ENCODE measurements at regions not wholly inside any gene's neighbourhood (a gene's known extent, or its start where the extent isn't known, plus 50 kb on each side); places are given as distances from the start of the nearest gene placed in this dataset.
"Not testable (repeated sequence)": the region's sequence is repeated elsewhere in the genome, so short reads cannot be mapped to it uniquely, and the experiment has no call there.

- DNase-seq = no peak
Measured at GRCh38 chr1:199585392-199585791, 442.1 kb upstream of the NR5A2 start.

DNA sequence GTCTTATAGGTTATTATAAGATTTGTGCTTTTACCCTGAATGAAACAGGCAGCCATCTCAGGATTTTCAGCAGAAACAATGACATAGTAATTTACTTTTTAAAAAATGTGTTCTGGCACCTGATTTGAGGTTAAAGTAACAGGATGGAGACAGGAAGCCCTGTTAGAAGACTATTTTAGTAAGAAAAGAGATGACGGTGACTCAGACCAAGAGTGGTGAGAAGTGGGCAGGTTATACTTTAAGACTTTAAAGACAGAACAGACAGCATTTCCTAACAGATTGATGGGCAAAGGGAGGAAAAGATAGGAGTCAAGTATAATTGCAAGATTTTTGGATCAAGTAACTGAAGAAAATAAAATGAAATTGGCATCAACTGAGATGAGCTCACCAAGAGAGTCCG, 436.8 kb upstream of the NR5A2 start:
- no peak for DNase-seq

DNA sequence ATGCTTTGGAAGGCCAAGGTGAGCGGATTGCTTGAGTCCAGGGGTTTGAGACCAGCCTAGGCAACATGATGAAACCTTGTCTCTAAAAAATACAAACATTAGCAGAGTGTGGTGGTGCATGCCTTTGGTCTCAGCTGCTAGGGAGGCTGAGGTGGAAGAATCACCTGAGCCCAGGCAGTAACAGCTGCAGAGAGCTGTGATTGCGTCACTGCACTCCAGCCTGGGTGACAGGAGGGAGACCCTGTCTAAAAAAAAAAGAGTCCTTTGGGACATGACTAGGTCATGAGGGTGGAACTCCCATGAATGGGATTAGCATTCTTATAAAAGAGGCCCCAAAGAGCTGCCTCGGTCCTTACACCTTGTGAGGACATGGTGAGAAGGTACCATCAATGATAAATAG, 436.0 kb upstream of the NR5A2 start:
- DNase-seq = no peak

DNA sequence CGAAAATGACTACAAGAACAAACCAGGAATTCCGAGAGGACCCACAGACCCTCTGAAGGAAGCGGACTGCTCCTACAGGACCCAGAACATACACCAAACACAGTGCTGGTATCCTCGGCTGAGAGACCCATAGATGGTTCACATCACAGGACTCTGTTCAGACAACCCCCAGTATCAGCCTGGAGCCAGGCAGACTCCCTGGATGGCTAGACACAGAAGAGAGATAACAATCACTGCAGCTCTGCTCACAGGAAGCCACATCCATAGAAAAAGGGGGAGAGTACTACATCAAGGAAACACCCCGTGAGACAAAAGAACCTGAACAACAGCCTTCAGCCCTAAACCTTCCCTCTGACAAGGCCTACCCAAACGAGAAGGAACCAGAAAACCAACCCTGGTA, 434.0 kb upstream of the NR5A2 start:
- no peak for DNase-seq

DNA sequence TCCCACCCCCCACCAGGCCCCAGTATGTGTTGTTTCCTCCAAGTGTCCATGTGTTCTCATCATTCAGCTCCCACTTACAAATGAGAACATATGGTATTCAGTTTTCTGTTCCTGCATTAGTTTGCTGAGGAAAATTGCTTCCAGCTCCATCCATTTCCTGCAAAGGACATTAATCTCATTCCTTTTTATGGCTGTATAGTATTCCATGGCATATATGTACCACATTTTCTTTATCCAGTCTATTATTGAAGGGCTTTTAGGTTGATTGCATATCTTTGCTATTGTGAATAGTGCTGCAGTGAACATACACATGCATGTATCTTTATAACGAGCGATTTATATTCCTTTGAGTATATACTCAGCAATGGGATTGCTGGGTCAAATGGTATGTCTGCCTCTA, 431.1 kb upstream of the NR5A2 start:
- DNase-seq = not testable (repeated sequence)

DNA sequence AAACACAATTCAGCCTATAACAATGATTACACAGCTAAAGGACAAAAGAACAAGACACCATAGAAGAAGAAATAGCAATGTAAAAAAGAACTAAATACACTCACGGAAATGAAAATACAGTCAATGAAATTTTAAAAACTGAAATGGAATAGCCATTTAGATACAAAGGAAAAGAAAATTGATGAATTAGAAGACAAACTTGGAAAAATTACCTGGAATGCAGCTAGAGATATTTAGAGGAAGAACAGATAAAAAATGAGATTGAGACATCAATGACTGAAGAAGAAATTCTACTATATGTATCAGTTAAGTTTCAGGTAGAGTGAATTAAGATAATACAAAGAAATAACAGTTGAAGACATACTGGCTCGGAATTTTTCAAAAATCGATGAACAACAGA, 430.4 kb upstream of the NR5A2 start:
- DNase-seq = no peak

DNA sequence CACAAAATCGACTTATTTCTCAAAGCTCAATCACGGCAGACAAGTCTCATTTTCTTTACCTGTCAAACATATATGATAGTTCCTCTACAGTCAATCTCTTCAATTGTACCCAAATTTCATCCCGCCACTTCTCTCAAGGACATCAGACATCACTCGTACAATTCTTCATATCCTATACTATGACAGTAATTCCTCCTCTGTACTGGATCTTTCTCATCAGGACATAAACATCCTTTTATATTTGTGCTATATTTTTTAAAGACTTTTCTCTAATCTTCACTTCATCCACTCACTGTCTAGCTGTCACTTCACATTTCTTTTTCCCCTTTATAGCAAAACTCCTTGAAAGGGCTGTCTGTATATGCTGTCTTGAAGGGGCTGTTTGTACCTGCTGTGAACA, 419.1 kb upstream of the NR5A2 start:
- DNase-seq = no peak

- no peak for DNase-seq
Measured at GRCh38 chr1:199612976-199613774, 414.3 kb upstream of the NR5A2 start.

- peak; percentile 62 for DNase-seq
Measured at GRCh38 chr1:199616947-199617346, 410.6 kb upstream of the NR5A2 start.

GRCh38 chr1:199619223-199619622, 408.3 kb upstream of the NR5A2 start:
- DNase-seq = no peak

GRCh38 chr1:199626228-199626627, 401.3 kb upstream of the NR5A2 start:
- DNase-seq = not testable (repeated sequence)

DNA sequence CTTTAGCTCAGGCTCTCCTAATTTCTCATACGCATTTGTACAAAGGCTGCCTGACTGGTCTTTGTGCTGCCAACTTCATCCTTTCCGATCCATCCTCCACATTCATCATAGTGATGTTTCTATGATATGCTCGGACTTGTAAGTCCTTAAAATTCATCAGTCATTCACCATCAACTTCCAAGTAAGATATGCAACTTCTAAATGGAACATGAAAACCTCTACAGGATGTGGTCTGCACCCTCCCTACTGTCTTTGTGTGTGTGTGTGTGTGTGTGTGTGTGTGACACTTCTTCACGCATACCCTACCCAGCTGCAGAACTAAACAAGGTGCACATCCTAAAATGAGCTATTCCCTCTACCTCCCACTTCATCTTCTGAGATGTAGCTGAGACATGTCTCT, 397.9 kb upstream of the NR5A2 start:
- DNase-seq = no peak

- no peak for DNase-seq
Measured at GRCh38 chr1:199639453-199639852, 388.1 kb upstream of the NR5A2 start.

- no peak for DNase-seq
Measured at GRCh38 chr1:199641531-199641930, 386.0 kb upstream of the NR5A2 start.

GRCh38 chr1:199644912-199645311, 382.6 kb upstream of the NR5A2 start:
- DNase-seq = no peak

DNA sequence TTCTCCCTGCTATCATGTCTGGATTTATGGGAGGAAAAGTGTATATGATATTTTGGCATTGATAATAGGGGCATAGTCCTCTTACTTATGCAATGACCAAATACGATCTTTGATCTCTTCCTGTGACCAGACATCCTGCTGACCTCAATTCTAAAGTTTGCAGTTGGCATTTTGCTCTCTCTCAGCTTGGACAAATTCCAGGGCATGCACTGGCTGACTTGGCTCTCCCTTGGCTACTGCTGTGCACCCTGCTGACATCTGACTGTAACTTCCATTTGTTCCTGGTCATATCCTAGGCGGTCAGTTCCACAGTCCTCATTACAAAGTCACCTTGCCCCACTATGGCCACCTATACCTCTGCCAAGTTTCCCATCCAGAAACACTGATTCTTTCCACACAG, 380.7 kb upstream of the NR5A2 start:
- no peak for DNase-seq

- DNase-seq = no peak
Measured at GRCh38 chr1:199657449-199657848, 370.1 kb upstream of the NR5A2 start.

DNA sequence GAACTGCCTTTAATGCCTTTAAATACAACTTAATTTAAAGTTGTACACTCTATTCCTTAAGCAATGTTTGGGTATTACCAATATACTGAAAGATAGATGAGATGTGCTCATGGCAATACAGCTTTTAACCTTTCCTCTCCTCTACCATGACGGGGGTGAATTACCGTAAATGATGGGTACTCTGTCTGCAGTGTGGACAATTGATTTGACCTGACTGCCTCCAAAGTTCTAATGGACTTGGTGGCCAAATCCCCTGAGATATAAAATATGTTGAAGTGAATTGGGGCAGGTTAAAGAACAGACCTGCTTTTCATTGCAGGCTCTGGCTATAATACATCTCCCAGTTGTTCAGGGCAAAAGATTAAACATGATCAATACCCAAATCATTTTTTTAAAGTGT, 367.4 kb upstream of the NR5A2 start:
- DNase-seq = no peak

DNA sequence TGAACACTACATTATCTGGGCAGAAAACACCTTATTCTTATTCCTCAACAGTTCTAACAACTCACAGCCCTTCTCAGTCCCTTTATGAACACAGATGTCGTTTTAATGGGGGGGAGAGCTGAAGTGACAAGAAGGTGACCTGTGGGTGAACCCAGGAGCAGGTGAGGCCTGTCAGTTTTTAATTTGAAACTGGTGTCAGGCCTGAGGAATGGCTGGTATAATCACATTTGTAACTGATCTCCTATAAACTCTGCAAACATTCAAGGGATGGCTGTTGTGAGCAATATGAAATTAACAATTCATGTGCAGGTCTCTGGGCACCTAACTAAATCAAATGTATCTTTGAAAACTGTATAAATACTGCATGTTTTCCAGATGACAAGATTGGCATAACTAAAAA, 362.1 kb upstream of the NR5A2 start:
- DNase-seq = no peak

GRCh38 chr1:199667089-199667488, 360.4 kb upstream of the NR5A2 start:
- no peak for DNase-seq

DNA sequence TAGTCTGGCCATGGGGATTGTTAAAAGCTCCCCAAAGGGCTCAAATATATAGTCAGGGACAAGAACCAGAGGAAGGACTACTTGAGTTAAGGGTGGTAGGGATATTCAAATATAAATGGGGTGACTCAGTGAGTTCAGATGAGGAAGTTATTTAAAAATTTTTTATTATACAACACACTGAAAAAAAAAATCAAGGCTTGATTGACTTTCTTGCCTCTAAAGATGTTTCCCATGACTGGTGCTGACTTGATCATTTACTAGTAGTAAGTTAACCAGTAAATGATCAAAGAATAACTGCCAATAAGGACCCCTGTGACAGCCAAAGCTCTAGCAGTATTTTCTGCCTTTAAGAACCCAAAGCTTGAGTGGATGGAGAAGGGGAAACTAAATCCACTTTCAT, 357.6 kb upstream of the NR5A2 start:
- DNase-seq = no peak

DNA sequence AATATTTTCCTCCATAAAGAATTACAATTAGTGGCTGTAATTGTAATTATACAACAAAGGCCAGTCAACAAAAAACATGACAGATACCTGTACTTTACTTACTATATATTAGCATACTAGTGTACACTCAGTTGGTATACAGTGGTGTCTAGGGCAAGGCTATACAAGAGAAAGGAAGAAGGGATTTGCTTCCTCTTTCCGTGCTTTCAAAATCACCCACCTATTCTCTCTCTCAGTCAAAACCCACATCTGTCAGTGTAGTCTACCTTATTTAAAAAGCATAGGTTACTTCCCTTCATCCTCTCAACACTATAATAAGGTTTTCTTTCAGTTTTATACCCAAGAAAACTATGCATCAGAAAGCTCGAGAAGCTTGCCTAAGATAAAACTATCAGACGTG, 355.8 kb upstream of the NR5A2 start:
- DNase-seq = no peak

- DNase-seq = no peak
Measured at GRCh38 chr1:199675937-199676336, 351.6 kb upstream of the NR5A2 start.

DNA sequence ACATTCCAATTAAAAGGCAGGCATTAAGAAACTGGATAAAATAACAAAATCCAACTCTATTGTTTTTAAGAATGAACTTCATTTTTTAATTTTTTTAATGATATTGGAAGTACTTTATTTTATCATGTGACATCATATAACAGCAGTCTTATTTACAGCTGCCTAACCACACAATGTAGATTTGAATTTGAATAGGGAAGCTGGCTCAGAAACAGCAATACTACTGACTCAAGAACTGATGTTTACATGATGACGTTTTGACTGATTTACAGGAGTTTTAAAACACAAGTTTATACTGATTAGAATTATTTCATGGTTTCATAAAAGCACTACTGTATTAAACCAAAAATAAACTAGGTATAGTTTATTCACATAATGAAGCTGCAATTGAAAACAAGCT, 348.7 kb upstream of the NR5A2 start:
- DNase-seq = no peak

DNA sequence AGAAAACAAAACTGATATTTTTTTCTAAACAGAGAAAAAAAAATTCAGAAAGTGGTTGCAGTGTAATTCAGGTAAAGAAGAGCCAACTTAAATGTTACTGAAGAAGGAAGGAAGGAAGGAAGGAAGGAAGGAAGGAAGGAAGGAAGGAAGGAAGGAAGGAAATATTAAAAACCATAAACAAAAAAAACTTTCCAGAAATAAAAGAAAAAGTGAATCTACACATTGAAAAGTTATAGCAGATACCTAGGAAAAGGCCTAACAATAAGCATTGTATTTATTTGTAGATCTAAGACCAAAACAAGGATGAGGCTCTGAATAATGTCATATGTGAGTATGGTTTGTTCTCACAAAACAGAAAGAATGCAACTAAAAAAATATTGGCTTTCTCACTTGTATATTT, 345.4 kb upstream of the NR5A2 start:
- no peak for DNase-seq
